ENCODE measurements at regions not wholly inside any gene's neighbourhood (a gene's known extent, or its start where the extent isn't known, plus 50 kb on each side); places are given as distances from the start of the nearest gene placed in this dataset.

DNA sequence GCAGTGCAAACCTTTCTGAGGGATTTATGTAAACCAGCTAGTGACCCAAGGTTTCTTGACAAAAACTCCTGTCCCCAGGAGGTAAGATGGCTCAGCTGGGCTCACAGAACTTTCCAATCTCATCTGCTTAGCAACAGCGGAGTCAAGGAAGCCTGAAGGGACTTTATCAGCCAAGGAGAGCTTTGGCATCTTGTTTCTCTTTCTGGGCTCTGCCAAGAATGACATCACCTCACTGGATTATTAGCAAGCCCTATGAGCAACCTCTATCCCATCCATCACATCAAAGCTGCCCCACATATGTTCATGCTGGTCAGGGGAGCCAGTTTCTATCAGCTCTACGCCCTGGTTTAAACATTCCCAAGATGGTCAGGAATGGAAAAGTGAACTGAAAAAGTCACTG, 461.3 kb downstream of the ENC1 start:
- H3K27me3 Mint-ChIP-seq (ENCODE audit: unreplicated experiment) = no peaks in the 10 kb centered on the region
- H3K27ac Mint-ChIP-seq (ENCODE audit: unreplicated experiment) = no peak overlapping the region
- CTCF ChIA-PET = interaction anchor here (0.9 kb wide), 1 partner anchor 12 kb away, joined by 3 read pairs; no protein-coding TSS in a partner anchor
- no peak for TF ChIP-seq CTCF (IDR thresholded peaks at IDR 0.05; ENCODE audit: unreplicated experiment)
- DNase-seq = no peak
- intact Hi-C loops (cut with micrococcal nuclease; ENCODE audit: unreplicated experiment) = no loop called here
- no peaks in the 10 kb centered on the region for H3K4me1 Mint-ChIP-seq (ENCODE audit: low read depth, unreplicated experiment)
- no TSS peak for BruUV-seq (replicated peaks)
- no peaks in the 10 kb centered on the region for H3K9me3 Mint-ChIP-seq (ENCODE audit: low read depth, unreplicated experiment)
- H3K36me3 Mint-ChIP-seq (ENCODE audit: insufficient read depth, unreplicated experiment) = no peaks in the 10 kb centered on the region
- H3K4me3 Mint-ChIP-seq (ENCODE audit: low read depth, unreplicated experiment) = no peak overlapping the region

DNA sequence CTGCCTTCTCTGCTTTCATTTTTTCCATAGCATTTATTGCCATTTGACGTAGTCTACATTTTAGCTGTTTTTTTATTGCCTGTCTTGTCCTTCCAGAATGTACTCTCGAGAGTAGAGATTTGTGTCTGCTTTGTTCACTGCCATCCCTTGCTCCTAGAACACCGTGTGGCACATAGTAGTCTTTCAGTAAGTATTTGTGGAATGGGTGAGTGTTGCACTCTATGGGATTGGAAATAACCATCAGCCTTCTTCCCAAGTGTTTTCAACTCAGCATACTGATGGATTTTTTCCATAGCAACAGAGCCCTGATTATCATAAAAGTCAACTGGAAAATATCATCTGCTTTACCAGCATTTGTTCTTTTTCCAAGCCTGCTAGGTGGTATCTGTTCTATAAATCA, 462.6 kb downstream of the ENC1 start:
- CTCF ChIA-PET = no interaction called here

GRCh38 chr5:74174366-74174765, 466.2 kb downstream of the ENC1 start:
- CTCF ChIA-PET = no interaction called here
- intact Hi-C loops (cut with micrococcal nuclease; ENCODE audit: unreplicated experiment) = no loop called here
- H3K36me3 Mint-ChIP-seq (ENCODE audit: insufficient read depth, unreplicated experiment) = no peaks in the 10 kb centered on the region
- no peak overlapping the region for H3K4me3 Mint-ChIP-seq (ENCODE audit: low read depth, unreplicated experiment)
- peaks cover 9% of the 10 kb centered on the region for H3K4me1 Mint-ChIP-seq (ENCODE audit: low read depth, unreplicated experiment)
- no TSS peak for BruUV-seq (replicated peaks)
- no peak overlapping the region for H3K27ac Mint-ChIP-seq (ENCODE audit: unreplicated experiment)
- H3K9me3 Mint-ChIP-seq (ENCODE audit: low read depth, unreplicated experiment) = no peaks in the 10 kb centered on the region
- TF ChIP-seq CTCF (IDR thresholded peaks at IDR 0.05; ENCODE audit: unreplicated experiment) = no peak
- H3K27me3 Mint-ChIP-seq (ENCODE audit: unreplicated experiment) = no peaks in the 10 kb centered on the region
- no peak for DNase-seq

More for the DNA sequence above, 462.6 kb downstream of the ENC1 start:
- no peaks in the 10 kb centered on the region for H3K4me1 Mint-ChIP-seq (ENCODE audit: low read depth, unreplicated experiment)
- no peaks in the 10 kb centered on the region for H3K27me3 Mint-ChIP-seq (ENCODE audit: unreplicated experiment)
- DNase-seq = no peak
- no peaks in the 10 kb centered on the region for H3K9me3 Mint-ChIP-seq (ENCODE audit: low read depth, unreplicated experiment)
- no TSS peak for BruUV-seq (replicated peaks)
- no peak for TF ChIP-seq CTCF (IDR thresholded peaks at IDR 0.05; ENCODE audit: unreplicated experiment)
- H3K4me3 Mint-ChIP-seq (ENCODE audit: low read depth, unreplicated experiment) = no peak overlapping the region
- no peaks in the 10 kb centered on the region for H3K36me3 Mint-ChIP-seq (ENCODE audit: insufficient read depth, unreplicated experiment)
- intact Hi-C loops (cut with micrococcal nuclease; ENCODE audit: unreplicated experiment) = no loop called here
- H3K27ac Mint-ChIP-seq (ENCODE audit: unreplicated experiment) = no peak overlapping the region

DNA sequence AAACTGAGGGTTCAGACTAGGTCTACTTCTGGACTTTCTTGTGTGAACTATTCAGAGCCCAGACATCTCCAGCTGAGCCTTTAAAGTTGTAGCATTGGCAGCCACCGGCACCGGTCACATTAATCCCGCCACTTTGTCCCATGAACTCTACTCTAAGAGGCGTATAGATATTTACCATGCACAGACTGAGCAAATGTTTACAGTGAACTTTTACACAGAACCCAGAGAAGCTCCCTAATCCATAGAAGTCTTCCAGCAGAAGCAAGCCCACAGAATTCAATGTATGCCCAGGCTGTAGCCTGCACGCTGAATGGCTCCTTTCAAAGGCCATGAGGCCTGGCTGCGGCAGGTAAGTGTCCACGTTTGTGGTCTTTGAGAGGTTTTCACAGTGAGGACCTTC, 466.9 kb downstream of the ENC1 start:
- TF ChIP-seq CTCF (IDR thresholded peaks at IDR 0.05; ENCODE audit: unreplicated experiment) = no peak
- Mint-ChIP-seq H3K36me3 (ENCODE audit: insufficient read depth, unreplicated experiment) (no peaks in the 10 kb centered on the region), H3K9me3 (ENCODE audit: low read depth, unreplicated experiment) (no peaks in the 10 kb centered on the region), H3K27me3 (ENCODE audit: unreplicated experiment) (no peaks in the 10 kb centered on the region), H3K4me3 (ENCODE audit: low read depth, unreplicated experiment) (no peak overlapping the region), H3K4me1 (ENCODE audit: low read depth, unreplicated experiment) (peaks cover 12% of the 10 kb centered on the region), H3K27ac (ENCODE audit: unreplicated experiment) (no peak overlapping the region)
- no TSS peak for BruUV-seq (replicated peaks)
- CTCF ChIA-PET = no interaction called here
- intact Hi-C loops (cut with micrococcal nuclease; ENCODE audit: unreplicated experiment) = no loop called here
- no peak for DNase-seq

GRCh38 chr5:74173241-74173640, 467.3 kb downstream of the ENC1 start:
- Mint-ChIP-seq H3K36me3 (ENCODE audit: insufficient read depth, unreplicated experiment) (no peaks in the 10 kb centered on the region), H3K27me3 (ENCODE audit: unreplicated experiment) (no peaks in the 10 kb centered on the region), H3K4me3 (ENCODE audit: low read depth, unreplicated experiment) (no peak overlapping the region), H3K4me1 (ENCODE audit: low read depth, unreplicated experiment) (peaks cover 16% of the 10 kb centered on the region), H3K9me3 (ENCODE audit: low read depth, unreplicated experiment) (no peaks in the 10 kb centered on the region), H3K27ac (ENCODE audit: unreplicated experiment) (no peak overlapping the region)
- CTCF ChIA-PET = no interaction called here
- DNase-seq = no peak
- intact Hi-C loops (cut with micrococcal nuclease; ENCODE audit: unreplicated experiment) = no loop called here
- BruUV-seq (replicated peaks) = no TSS peak
- no peak for TF ChIP-seq CTCF (IDR thresholded peaks at IDR 0.05; ENCODE audit: unreplicated experiment)

Measured in Calu3 (cell line).